ENCODE measurements at regions not wholly inside any gene's neighbourhood (a gene's known extent, or its start where the extent isn't known, plus 50 kb on each side); places are given as distances from the start of the nearest gene placed in this dataset.

GRCh38 chr7:155897758-155898386, 85.6 kb upstream of the SHH start:
- dilution Hi-C loops (cut with MboI; ENCODE audit: extremely low pct_ligation_motif_present, low sequenced_read_pairs): no loop called here
- H3K79me2 ChIP-seq (ENCODE audit: control insufficient read depth, insufficient read depth, low read length): no peaks in the 10 kb centered on the region
- no TSS peak for BruUV-seq (replicated peaks)

GRCh38 chr7:155896531-155897263, 84.4 kb upstream of the SHH start:
- Histone ChIP-seq H3K9me1 (replicated peaks; ENCODE audit: control insufficient read depth, extremely low read depth, insufficient read depth, low read length) (no peaks in the 10 kb centered on the region), H3K27me3 (ENCODE audit: control insufficient read depth in 2 of 2, insufficient read depth in 2 of 2, low read length in 2 of 2) (no peaks in the 10 kb centered on the region), H3K4me3 (replicated peaks in 1 of 3; ENCODE audit: insufficient read depth in 1 of 3, low read depth in 1 of 3, low read length in 3 of 3) (no peak overlapping the region), H3K79me2 (ENCODE audit: control insufficient read depth, insufficient read depth, low read length) (no peaks in the 10 kb centered on the region), H3K27ac (ENCODE audit: insufficient read depth, low read depth, low read length) (no peak overlapping the region), H3K9me3 (replicated peaks; ENCODE audit: control insufficient read depth, insufficient read depth, low read length) (no peaks in the 10 kb centered on the region), H3K4me1 (ENCODE audit: control insufficient read depth, extremely low read depth, insufficient read depth, low read length) (no peaks in the 10 kb centered on the region), H3K4me2 (ENCODE audit: insufficient read depth, low read length) (no peak overlapping the region), H4K20me1 (replicated peaks; ENCODE audit: control insufficient read depth, extremely low read depth, insufficient read depth, low read length) (no peaks in the 10 kb centered on the region), H3K9ac (replicated peaks; ENCODE audit: extremely low read depth, insufficient read depth, low read length) (no peak overlapping the region), H2AFZ (ENCODE audit: low read depth, low read length) (no peak overlapping the region), H3K36me3 (ENCODE audit: control insufficient read depth in 2 of 2, extremely low read depth in 1 of 2, insufficient read depth in 2 of 2, low read length in 2 of 2) (no peaks in the 10 kb centered on the region)
- FAIRE-seq: no peak
- TF ChIP-seq GATA2 (IDR thresholded peaks at IDR 0.05; ENCODE audit: insufficient read depth, insufficient read length, low read depth, low read length): no peak
- TF ChIP-seq MYC (IDR thresholded peaks at IDR 0.05; ENCODE audit: low read depth, low read length): no peak
- no peak for TF ChIP-seq JUN (IDR thresholded peaks at IDR 0.05; ENCODE audit: borderline replicate concordance, insufficient read depth, insufficient read length, low read depth)
- dilution Hi-C loops (cut with MboI; ENCODE audit: extremely low pct_ligation_motif_present, low sequenced_read_pairs) (no loop called here), intact Hi-C loops (cut with micrococcal nuclease) (no loop called here)
- POLR2A ChIA-PET: no interaction called here
- no TSS peak for BruUV-seq (replicated peaks)
- DNase-seq (ENCODE audit: low read depth, low spot score): no peak
- CTCF ChIA-PET: no interaction called here

More at GRCh38 chr7:155897758-155898386, 85.6 kb upstream of the SHH start:
- Histone ChIP-seq H3K4me3 (replicated peaks in 1 of 3; ENCODE audit: insufficient read depth in 1 of 3, low read depth in 1 of 3, low read length in 3 of 3) (no peak overlapping the region), H3K9me3 (replicated peaks; ENCODE audit: control insufficient read depth, insufficient read depth, low read length) (no peaks in the 10 kb centered on the region), H3K9ac (replicated peaks; ENCODE audit: extremely low read depth, insufficient read depth, low read length) (no peak overlapping the region), H3K4me1 (ENCODE audit: control insufficient read depth, extremely low read depth, insufficient read depth, low read length) (no peaks in the 10 kb centered on the region), H2AFZ (ENCODE audit: low read depth, low read length) (no peak overlapping the region), H4K20me1 (replicated peaks; ENCODE audit: control insufficient read depth, extremely low read depth, insufficient read depth, low read length) (no peaks in the 10 kb centered on the region), H3K27ac (ENCODE audit: insufficient read depth, low read depth, low read length) (no peak overlapping the region), H3K9me1 (replicated peaks; ENCODE audit: control insufficient read depth, extremely low read depth, insufficient read depth, low read length) (no peaks in the 10 kb centered on the region), H3K36me3 (ENCODE audit: control insufficient read depth in 2 of 2, extremely low read depth in 1 of 2, insufficient read depth in 2 of 2, low read length in 2 of 2) (no peaks in the 10 kb centered on the region), H3K4me2 (ENCODE audit: insufficient read depth, low read length) (no peak overlapping the region), H3K27me3 (ENCODE audit: control insufficient read depth in 2 of 2, insufficient read depth in 2 of 2, low read length in 2 of 2) (no peaks in the 10 kb centered on the region)
- POLR2A ChIA-PET: no interaction called here
- FAIRE-seq (no peak), DNase-seq (ENCODE audit: low read depth, low spot score) (no peak)
- no peak for TF ChIP-seq JUN (IDR thresholded peaks at IDR 0.05; ENCODE audit: borderline replicate concordance, insufficient read depth, insufficient read length, low read depth)
- no peak for TF ChIP-seq GATA2 (IDR thresholded peaks at IDR 0.05; ENCODE audit: insufficient read depth, insufficient read length, low read depth, low read length)
- CTCF ChIA-PET: no interaction called here
- intact Hi-C loops (cut with micrococcal nuclease): no loop called here
